ENCODE measurements at regions not wholly inside any gene's neighbourhood (a gene's known extent, or its start where the extent isn't known, plus 50 kb on each side); places are given as distances from the start of the nearest gene placed in this dataset.
A peak's percentile ranks its signal among the peaks of the same experiment; 100 is the strongest.

GRCh38 chr14:100416081-100416680, 93.0 kb downstream of the SLC25A47 start:
- no peak overlapping the region for H3K4me3 ChIP-seq (ENCODE audit: low read depth in 1 of 2, low read length in 2 of 2)
- H3K27ac ChIP-seq (ENCODE audit: low read depth in 2 of 2, low read length in 1 of 2): no peak overlapping the region
- no peaks in the 10 kb centered on the region for H3K27me3 ChIP-seq (ENCODE audit: control insufficient read depth in 1 of 2, insufficient read depth in 2 of 2, low read length in 2 of 2)
- H3K4me1 ChIP-seq (ENCODE audit: control insufficient read depth in 2 of 2, insufficient read depth in 2 of 2, low read length in 1 of 2): no peaks in the 10 kb centered on the region
- H3K36me3 ChIP-seq (ENCODE audit: control insufficient read depth in 2 of 2, insufficient read depth in 2 of 2, low read length in 1 of 2): no peaks in the 10 kb centered on the region
- 87 to 89% methylated on average over 8 of the region's 8 CpGs for WGBS, 2 donors
- H3K9me3 ChIP-seq (ENCODE audit: control insufficient read depth in 2 of 2, insufficient read depth in 1 of 2, low read depth in 1 of 2, low read length in 1 of 2): no peaks in the 10 kb centered on the region

- 67 to 68% methylated on average over 13 of the region's 13 CpGs for WGBS, 2 donors
- H3K4me3 ChIP-seq (ENCODE audit: low read depth in 1 of 2, low read length in 2 of 2): no peak overlapping the region
- no peaks in the 10 kb centered on the region for H3K4me1 ChIP-seq (ENCODE audit: control insufficient read depth in 2 of 2, insufficient read depth in 2 of 2, low read length in 1 of 2)
- H3K36me3 ChIP-seq (ENCODE audit: control insufficient read depth in 2 of 2, insufficient read depth in 2 of 2, low read length in 1 of 2): no peaks in the 10 kb centered on the region
- no peaks in the 10 kb centered on the region for H3K27me3 ChIP-seq (ENCODE audit: control insufficient read depth in 1 of 2, insufficient read depth in 2 of 2, low read length in 2 of 2)
- no peak overlapping the region for H3K27ac ChIP-seq (ENCODE audit: low read depth in 2 of 2, low read length in 1 of 2)
- H3K9me3 ChIP-seq (ENCODE audit: control insufficient read depth in 2 of 2, insufficient read depth in 1 of 2, low read depth in 1 of 2, low read length in 1 of 2): no peaks in the 10 kb centered on the region
Observed at GRCh38 chr14:100416921-100417860, 94.1 kb downstream of the SLC25A47 start.

- H3K9me3 ChIP-seq (ENCODE audit: control insufficient read depth in 2 of 2, insufficient read depth in 1 of 2, low read depth in 1 of 2, low read length in 1 of 2): no peaks in the 10 kb centered on the region
- H3K27me3 ChIP-seq (ENCODE audit: control insufficient read depth in 1 of 2, insufficient read depth in 2 of 2, low read length in 2 of 2): no peaks in the 10 kb centered on the region
- no peak overlapping the region for H3K27ac ChIP-seq (ENCODE audit: low read depth in 2 of 2, low read length in 1 of 2)
- 96 to 98% methylated on average over 4 of the region's 4 CpGs for WGBS, 2 donors
- H3K4me3 ChIP-seq (ENCODE audit: low read depth in 1 of 2, low read length in 2 of 2): no peak overlapping the region
- no peaks in the 10 kb centered on the region for H3K36me3 ChIP-seq (ENCODE audit: control insufficient read depth in 2 of 2, insufficient read depth in 2 of 2, low read length in 1 of 2)
- peaks cover 4 to 7% of the 10 kb centered on the region in 2 donors for H3K4me1 ChIP-seq (ENCODE audit: control insufficient read depth in 2 of 2, insufficient read depth in 2 of 2, low read length in 1 of 2)
Observed at GRCh38 chr14:100419856-100420255, 96.7 kb downstream of the SLC25A47 start.

- H3K9me3 ChIP-seq (ENCODE audit: control insufficient read depth in 2 of 2, insufficient read depth in 1 of 2, low read depth in 1 of 2, low read length in 1 of 2): no peaks in the 10 kb centered on the region
- WGBS, 2 donors: 48 to 69% methylated on average over 2 of the region's 2 CpGs
- H3K36me3 ChIP-seq (ENCODE audit: control insufficient read depth in 2 of 2, insufficient read depth in 2 of 2, low read length in 1 of 2): no peaks in the 10 kb centered on the region
- H3K4me3 ChIP-seq (ENCODE audit: low read depth in 1 of 2, low read length in 2 of 2): no peak overlapping the region
- no peaks in the 10 kb centered on the region for H3K27me3 ChIP-seq (ENCODE audit: control insufficient read depth in 1 of 2, insufficient read depth in 2 of 2, low read length in 2 of 2)
- H3K27ac ChIP-seq (ENCODE audit: low read depth in 2 of 2, low read length in 1 of 2): no peak overlapping the region
- peaks cover 6 to 13% of the 10 kb centered on the region in 2 donors for H3K4me1 ChIP-seq (ENCODE audit: control insufficient read depth in 2 of 2, insufficient read depth in 2 of 2, low read length in 1 of 2)
Observed at GRCh38 chr14:100421756-100422470, 98.8 kb downstream of the SLC25A47 start.

- Histone ChIP-seq H3K9me3 (ENCODE audit: control insufficient read depth in 2 of 2, insufficient read depth in 1 of 2, low read depth in 1 of 2, low read length in 1 of 2) (no peaks in the 10 kb centered on the region), H3K27me3 (ENCODE audit: control insufficient read depth in 1 of 2, insufficient read depth in 2 of 2, low read length in 2 of 2) (no peaks in the 10 kb centered on the region), H3K36me3 (ENCODE audit: control insufficient read depth in 2 of 2, insufficient read depth in 2 of 2, low read length in 1 of 2) (no peaks in the 10 kb centered on the region), H3K4me3 (ENCODE audit: low read depth in 1 of 2, low read length in 2 of 2) (no peak overlapping the region), H3K4me1 (ENCODE audit: control insufficient read depth in 2 of 2, insufficient read depth in 2 of 2, low read length in 1 of 2) (peaks cover 6 to 13% of the 10 kb centered on the region in 2 donors), H3K27ac (ENCODE audit: low read depth in 2 of 2, low read length in 1 of 2) (no peak overlapping the region)
- WGBS, 2 donors: 76 to 82% methylated on average over 12 of the region's 12 CpGs
Observed at GRCh38 chr14:100422556-100423316, 99.6 kb downstream of the SLC25A47 start.

GRCh38 chr14:100423317-100424010, 100.3 kb downstream of the SLC25A47 start:
- no peak overlapping the region for H3K4me3 ChIP-seq (ENCODE audit: low read depth in 1 of 2, low read length in 2 of 2)
- H3K36me3 ChIP-seq (ENCODE audit: control insufficient read depth in 2 of 2, insufficient read depth in 2 of 2, low read length in 1 of 2): no peaks in the 10 kb centered on the region
- no peaks in the 10 kb centered on the region for H3K9me3 ChIP-seq (ENCODE audit: control insufficient read depth in 2 of 2, insufficient read depth in 1 of 2, low read depth in 1 of 2, low read length in 1 of 2)
- peaks cover 6 to 13% of the 10 kb centered on the region in 2 donors for H3K4me1 ChIP-seq (ENCODE audit: control insufficient read depth in 2 of 2, insufficient read depth in 2 of 2, low read length in 1 of 2)
- no peak overlapping the region for H3K27ac ChIP-seq (ENCODE audit: low read depth in 2 of 2, low read length in 1 of 2)
- no peaks in the 10 kb centered on the region for H3K27me3 ChIP-seq (ENCODE audit: control insufficient read depth in 1 of 2, insufficient read depth in 2 of 2, low read length in 2 of 2)
- WGBS, 2 donors: 69 to 78% methylated on average over 13 of the region's 13 CpGs

- Histone ChIP-seq H3K36me3 (ENCODE audit: control insufficient read depth in 2 of 2, insufficient read depth in 2 of 2, low read length in 1 of 2) (peaks cover 0 to 7% of the 10 kb centered on the region in 2 donors), H3K4me1 (ENCODE audit: control insufficient read depth in 2 of 2, insufficient read depth in 2 of 2, low read length in 1 of 2) (peaks cover 6 to 13% of the 10 kb centered on the region in 2 donors), H3K4me3 (ENCODE audit: low read depth in 1 of 2, low read length in 2 of 2) (no peak overlapping the region), H3K27me3 (ENCODE audit: control insufficient read depth in 1 of 2, insufficient read depth in 2 of 2, low read length in 2 of 2) (no peaks in the 10 kb centered on the region), H3K27ac (ENCODE audit: low read depth in 2 of 2, low read length in 1 of 2) (peak overlapping the region in 1 of 2 donors; percentile 30), H3K9me3 (ENCODE audit: control insufficient read depth in 2 of 2, insufficient read depth in 1 of 2, low read depth in 1 of 2, low read length in 1 of 2) (no peaks in the 10 kb centered on the region)
- 73 to 76% methylated on average over 6 of the region's 6 CpGs for WGBS, 2 donors
Observed at GRCh38 chr14:100424504-100425428, 101.6 kb downstream of the SLC25A47 start.

- Histone ChIP-seq H3K4me1 (ENCODE audit: control insufficient read depth in 2 of 2, insufficient read depth in 2 of 2, low read length in 1 of 2) (peaks cover 6 to 13% of the 10 kb centered on the region in 2 donors), H3K36me3 (ENCODE audit: control insufficient read depth in 2 of 2, insufficient read depth in 2 of 2, low read length in 1 of 2) (peaks cover 0 to 7% of the 10 kb centered on the region in 2 donors), H3K4me3 (ENCODE audit: low read depth in 1 of 2, low read length in 2 of 2) (no peak overlapping the region), H3K27me3 (ENCODE audit: control insufficient read depth in 1 of 2, insufficient read depth in 2 of 2, low read length in 2 of 2) (no peaks in the 10 kb centered on the region), H3K9me3 (ENCODE audit: control insufficient read depth in 2 of 2, insufficient read depth in 1 of 2, low read depth in 1 of 2, low read length in 1 of 2) (no peaks in the 10 kb centered on the region), H3K27ac (ENCODE audit: low read depth in 2 of 2, low read length in 1 of 2) (no peak overlapping the region)
- 78 to 79% methylated on average over 7 of the region's 7 CpGs for WGBS, 2 donors
Observed at GRCh38 chr14:100425429-100425827, 102.3 kb downstream of the SLC25A47 start.
